Spinal cord (tissue), 9 donors: ENCODE measurements at regions not wholly inside any gene's neighbourhood (a gene's known extent, or its start where the extent isn't known, plus 50 kb on each side); places are given as distances from the start of the nearest gene placed in this dataset.
"Not testable (repeated sequence)": the region's sequence is repeated elsewhere in the genome, so short reads cannot be mapped to it uniquely, and the experiment has no call there.

Experiments
- DNase-seq, 6 donors: peaks; one replicate each; pipeline versions ENCODE4 v3.0.0 to v3.0.0-alpha.2; 2013 to 2015; ENCODE audit warnings: low spot score in 6 of 6, low read depth in 4 of 6
- H3K27ac ChIP-seq: one replicate; pipeline ENCODE4 v1.5.1; 2013; ENCODE audit warnings: low read depth, low read length, control low read depth
- H3K27me3 ChIP-seq: one replicate; pipeline ENCODE4 v1.6.1; 2013; ENCODE audit warnings: low read length; ENCODE audit not compliant: control insufficient read depth, insufficient read depth
- H3K36me3 ChIP-seq: one replicate; pipeline ENCODE4 v1.6.1; 2013; ENCODE audit warnings: low read length; ENCODE audit not compliant: control insufficient read depth, insufficient read depth
- H3K4me1 ChIP-seq: one replicate; pipeline ENCODE4 v1.6.1; 2013; ENCODE audit warnings: low read length; ENCODE audit not compliant: control insufficient read depth, insufficient read depth
- H3K4me3 ChIP-seq: one replicate; pipeline ENCODE4 v1.5.1; 2013; ENCODE audit warnings: low read depth, low read length, control low read depth
- H3K9me3 ChIP-seq: one replicate; pipeline ENCODE4 v1.6.1; 2013; ENCODE audit warnings: low read length; ENCODE audit not compliant: control insufficient read depth, insufficient read depth
- WGBS: methylation state at CpG from one replicate; pipeline ENCODE4 v1.1.5; 2013; ENCODE audit warnings: missing lambda C conversion rate; ENCODE audit not compliant: insufficient coverage; 5-methylcytosine and 5-hydroxymethylcytosine counted together
- donor health status: healthy.

- not testable (repeated sequence) for H3K27ac ChIP-seq, H3K4me3 ChIP-seq, H3K4me1 ChIP-seq, H3K36me3 ChIP-seq, H3K27me3 ChIP-seq, DNase-seq, H3K9me3 ChIP-seq
- no CpG with 5 or more reads among the region's 2 CpGs for WGBS
These were observed 177.7 kb downstream of the OR4F29 start for GRCh38 chr1:273772-274171.

GRCh38 chr1:267815-268214, 183.7 kb downstream of the OR4F29 start:
- H3K4me1 ChIP-seq, H3K4me3 ChIP-seq, H3K27ac ChIP-seq, H3K27me3 ChIP-seq, H3K36me3 ChIP-seq, H3K9me3 ChIP-seq: not testable (repeated sequence)
- WGBS: no CpG with 5 or more reads among the region's 5 CpGs
- peak in 5 of 6 donors; percentile 9 to 66 (median 33) for DNase-seq
